Lower leg skin (tissue), 4 donors: ENCODE measurements at regions not wholly inside any gene's neighbourhood (a gene's known extent, or its start where the extent isn't known, plus 50 kb on each side); places are given as distances from the start of the nearest gene placed in this dataset.

Experiments
- DNase-seq, 2 donors: peaks; one replicate each; pipeline ENCODE4 v3.0.0-alpha.2; 2019; ENCODE audit warnings: low spot score in 2 of 2
- H3K4me3 ChIP-seq: fragments of 200-600 bp; sonication (generic); 2 replicates; pipeline ENCODE4 v1.5.1; 2017; ENCODE audit warnings: mild to moderate bottlenecking, low read depth; ENCODE audit not compliant: poor library complexity, severe bottlenecking
- CTCF ChIP-seq, 3 donors: fragments of 450-650 bp; IDR thresholded peaks; one replicate each; pipeline ENCODE4 v1.5.1; 2016; ENCODE audit warnings: antibody characterized with exemption in 3 of 3, mild to moderate bottlenecking in 3 of 3, moderate library complexity in 2 of 3
- POLR2A ChIP-seq, 2 donors: fragments of 450-650 bp; IDR thresholded peaks; one replicate each; pipeline ENCODE4 v1.6.1; 2016 to 2017; ENCODE audit warnings: antibody characterized with exemption in 2 of 2, mild to moderate bottlenecking in 1 of 2, moderate library complexity in 1 of 2
- WGBS, 2 donors: methylation state at CpG; one replicate each; pipeline ENCODE4 v1.1.5; 2018; 5-methylcytosine and 5-hydroxymethylcytosine counted together
- intact Hi-C: fragments of 100-400 bp; cut with DNase I; formaldehyde crosslinking; loops from one replicate; pipeline ENCODE4 v1.15.0; 2023; ENCODE audit warnings: low total_unique reads

DNA sequence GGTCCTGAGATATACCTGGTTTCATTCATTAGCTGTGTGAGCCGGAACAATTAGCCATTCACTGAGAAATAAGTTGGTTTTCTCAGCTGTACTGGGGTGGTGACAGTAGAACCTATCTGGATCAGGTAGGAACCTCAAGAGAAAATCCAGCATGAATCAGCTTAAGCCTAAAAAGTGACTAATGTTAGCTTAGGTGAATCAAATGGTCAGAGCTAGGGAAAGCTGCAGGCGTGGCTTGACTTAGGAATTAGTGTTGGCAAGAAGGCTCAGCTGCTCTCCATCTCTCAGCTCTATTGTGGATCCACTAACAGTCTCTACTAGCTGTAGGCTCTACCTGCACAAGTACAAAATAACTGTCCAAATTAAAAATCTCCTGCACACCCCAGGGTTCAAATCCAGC is 1025.5 kb downstream of the RAB28 start:
- intact Hi-C loops: no loop called here
- TF ChIP-seq POLR2A (IDR thresholded peaks at IDR 0.05) (no peak), CTCF (IDR thresholded peaks at IDR 0.05) (no peak)
- DNase-seq: no peak
- WGBS, 2 donors: 84 to 87% methylated on average over 2 of the region's 2 CpGs
- H3K4me3 ChIP-seq: no peak overlapping the region

DNA sequence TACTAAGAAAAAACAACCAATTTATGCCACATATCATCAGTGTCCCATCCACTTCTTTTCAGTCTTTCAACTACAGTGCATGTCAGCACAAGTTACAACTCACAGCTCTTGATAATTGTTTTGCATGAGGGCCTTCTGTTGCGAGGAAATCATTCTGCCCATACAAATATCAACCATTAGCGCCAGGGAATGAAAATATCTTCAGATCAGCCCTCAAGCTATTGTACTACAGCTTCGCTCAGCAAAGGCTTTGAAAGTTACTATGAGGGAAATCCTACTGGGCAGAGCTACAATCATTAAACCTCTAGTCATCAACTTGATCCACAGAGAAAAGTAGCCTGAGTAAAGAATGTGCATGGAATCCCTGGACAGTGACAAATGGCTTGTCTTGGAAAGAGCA is 1023.6 kb upstream of the HS3ST1 start:
- WGBS, 2 donors: 36 to 39% methylated on average over 3 of the region's 3 CpGs
- no peak overlapping the region for H3K4me3 ChIP-seq
- TF ChIP-seq CTCF (IDR thresholded peaks at IDR 0.05): no peak
- no peak for TF ChIP-seq POLR2A (IDR thresholded peaks at IDR 0.05)
- intact Hi-C loops: no loop called here
- DNase-seq: no peak

DNA sequence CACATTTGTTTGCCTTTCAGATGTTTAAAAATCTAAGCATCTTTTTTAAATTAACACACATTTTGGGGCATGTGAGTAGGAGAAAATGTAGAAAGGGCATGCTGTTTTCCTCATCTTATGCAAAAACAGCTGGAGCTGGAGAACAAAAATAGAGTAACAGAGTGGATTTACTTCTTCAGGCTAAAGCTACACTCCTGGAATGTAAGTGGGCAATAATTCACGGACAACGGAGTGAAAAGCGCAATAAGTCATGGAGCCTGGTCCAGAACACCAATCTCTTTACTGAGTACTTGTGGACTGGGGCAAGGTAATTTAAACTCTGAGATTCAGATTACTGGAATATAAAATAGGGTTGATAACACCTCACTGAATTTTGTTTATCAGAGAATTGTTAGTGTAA is 1018.8 kb upstream of the HS3ST1 start:
- intact Hi-C loops: no loop called here
- no peak for TF ChIP-seq POLR2A (IDR thresholded peaks at IDR 0.05)
- TF ChIP-seq CTCF (IDR thresholded peaks at IDR 0.05): no peak
- WGBS, 2 donors: 32% methylated on average over 3 of the region's 3 CpGs
- no peak for DNase-seq
- no peak overlapping the region for H3K4me3 ChIP-seq

GRCh38 chr4:12446657-12447185 is 1018.0 kb upstream of the HS3ST1 start:
- DNase-seq: no peak
- intact Hi-C loops: no loop called here
- WGBS, 2 donors: 32 to 40% methylated on average over 2 of the region's 2 CpGs
- TF ChIP-seq POLR2A (IDR thresholded peaks at IDR 0.05) (no peak), CTCF (IDR thresholded peaks at IDR 0.05) (no peak)
- H3K4me3 ChIP-seq: no peak overlapping the region

DNA sequence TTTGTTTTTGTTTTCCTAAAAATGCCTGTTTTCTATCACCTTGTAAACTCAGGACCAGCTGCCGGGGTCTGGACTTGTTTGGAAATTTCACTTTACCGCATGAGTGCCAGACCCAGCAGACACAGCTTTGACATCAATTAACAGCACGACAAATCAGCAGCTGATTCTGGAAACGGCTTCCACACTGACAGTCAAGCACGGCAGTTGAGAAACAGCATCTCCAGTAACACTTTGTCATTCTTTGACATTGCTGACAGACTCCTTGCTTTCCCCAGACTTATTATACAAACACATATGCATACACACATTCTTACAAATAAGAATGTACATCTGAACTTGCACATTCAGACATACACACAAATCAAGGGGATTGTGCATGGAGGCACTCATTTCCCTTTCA is 1017.6 kb upstream of the HS3ST1 start:
- no peak for DNase-seq
- 15 to 16% methylated on average over 5 of the region's 5 CpGs for WGBS, 2 donors
- TF ChIP-seq CTCF (IDR thresholded peaks at IDR 0.05) (no peak), POLR2A (IDR thresholded peaks at IDR 0.05) (no peak)
- H3K4me3 ChIP-seq: no peak overlapping the region
- intact Hi-C loops: no loop called here

DNA sequence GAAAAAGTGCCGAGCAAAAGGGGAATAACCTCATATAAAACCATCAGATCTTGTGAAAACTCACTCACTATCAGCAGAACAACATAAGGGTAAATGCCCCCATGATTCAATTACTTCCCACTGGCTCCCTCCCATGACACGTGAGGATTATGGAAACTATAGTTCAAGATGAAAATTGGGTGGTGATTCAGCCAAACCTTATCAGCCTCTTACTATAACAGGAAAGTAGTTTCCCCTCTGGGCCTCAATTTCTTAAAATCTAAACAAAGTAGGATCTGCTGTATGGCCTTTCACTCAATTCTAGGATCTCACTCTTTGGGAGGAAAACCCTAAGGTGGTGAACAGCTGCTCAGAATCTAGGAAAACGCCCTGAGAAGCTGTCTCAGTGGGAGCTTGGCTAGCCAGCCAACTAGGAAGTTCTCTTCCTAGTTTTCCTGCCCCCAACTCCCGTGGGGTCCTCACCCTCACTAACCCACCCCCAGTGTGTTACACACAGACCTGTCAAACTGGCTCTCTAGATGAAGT is 1017.1 kb upstream of the HS3ST1 start:
- no peak overlapping the region for H3K4me3 ChIP-seq
- intact Hi-C loops: no loop called here
- TF ChIP-seq CTCF (IDR thresholded peaks at IDR 0.05) (no peak), POLR2A (IDR thresholded peaks at IDR 0.05) (no peak)
- 39 to 43% methylated on average over 4 of the region's 4 CpGs for WGBS, 2 donors
- DNase-seq: no peak
